ENCODE measurements at regions not wholly inside any gene's neighbourhood (a gene's known extent, or its start where the extent isn't known, plus 50 kb on each side); places are given as distances from the start of the nearest gene placed in this dataset.
"Not testable (repeated sequence)": the region's sequence is repeated elsewhere in the genome, so short reads cannot be mapped to it uniquely, and the experiment has no call there.

- no peak overlapping the region for H3K4me3 ChIP-seq (ENCODE audit: low read depth, low read length)
- TF ChIP-seq, protein P1, sequence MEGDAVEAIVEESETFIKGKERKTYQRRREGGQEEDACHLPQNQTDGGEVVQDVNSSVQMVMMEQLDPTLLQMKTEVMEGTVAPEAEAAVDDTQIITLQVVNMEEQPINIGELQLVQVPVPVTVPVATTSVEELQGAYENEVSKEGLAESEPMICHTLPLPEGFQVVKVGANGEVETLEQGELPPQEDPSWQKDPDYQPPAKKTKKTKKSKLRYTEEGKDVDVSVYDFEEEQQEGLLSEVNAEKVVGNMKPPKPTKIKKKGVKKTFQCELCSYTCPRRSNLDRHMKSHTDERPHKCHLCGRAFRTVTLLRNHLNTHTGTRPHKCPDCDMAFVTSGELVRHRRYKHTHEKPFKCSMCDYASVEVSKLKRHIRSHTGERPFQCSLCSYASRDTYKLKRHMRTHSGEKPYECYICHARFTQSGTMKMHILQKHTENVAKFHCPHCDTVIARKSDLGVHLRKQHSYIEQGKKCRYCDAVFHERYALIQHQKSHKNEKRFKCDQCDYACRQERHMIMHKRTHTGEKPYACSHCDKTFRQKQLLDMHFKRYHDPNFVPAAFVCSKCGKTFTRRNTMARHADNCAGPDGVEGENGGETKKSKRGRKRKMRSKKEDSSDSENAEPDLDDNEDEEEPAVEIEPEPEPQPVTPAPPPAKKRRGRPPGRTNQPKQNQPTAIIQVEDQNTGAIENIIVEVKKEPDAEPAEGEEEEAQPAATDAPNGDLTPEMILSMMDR (IDR thresholded peaks at IDR 0.05; ENCODE audit: borderline replicate concordance, insufficient read depth, low read depth, low read length) = no peak
Measured at GRCh38 chr9:2389404-2389803, 232.2 kb upstream of the VLDLR start.

- TF ChIP-seq, protein P1 (IDR thresholded peaks at IDR 0.05; ENCODE audit: borderline replicate concordance, insufficient read depth, low read depth, low read length) = no peak
Measured at GRCh38 chr9:2390028-2390427, 231.6 kb upstream of the VLDLR start.

DNA sequence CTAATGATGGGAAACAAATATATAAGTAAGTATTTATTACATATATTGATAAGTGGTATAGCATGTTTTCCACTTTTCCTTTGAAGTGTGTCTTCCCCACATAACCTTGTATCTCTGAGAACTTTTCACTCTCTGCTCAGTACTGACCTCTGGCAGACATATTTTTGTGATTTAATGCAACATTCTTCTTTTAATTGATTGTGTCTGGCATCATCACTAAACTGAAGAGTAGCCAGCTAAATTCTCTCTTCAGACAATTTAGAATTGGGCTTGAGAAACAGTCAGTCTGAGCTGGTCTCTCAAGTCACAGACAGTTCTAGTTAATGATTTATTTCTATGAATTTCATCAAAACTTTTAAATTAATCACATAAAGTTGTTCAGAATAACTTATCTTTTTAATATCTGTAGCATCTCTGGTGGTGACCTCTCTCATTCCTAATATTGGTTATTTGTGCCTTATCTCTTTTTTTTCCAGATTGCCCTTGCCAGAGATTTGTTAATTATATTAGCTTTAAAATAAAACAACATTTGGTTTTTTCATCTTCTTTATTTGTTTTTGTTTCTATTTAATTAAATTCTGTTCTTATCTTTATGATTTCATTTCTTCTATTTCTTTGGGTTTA is 230.0 kb upstream of the VLDLR start:
- H3K4me3 ChIP-seq (ENCODE audit: low read depth, low read length) = not testable (repeated sequence)

More at GRCh38 chr9:2390028-2390427, 231.6 kb upstream of the VLDLR start:
- no peak overlapping the region for H3K4me3 ChIP-seq (ENCODE audit: low read depth, low read length)

DNA sequence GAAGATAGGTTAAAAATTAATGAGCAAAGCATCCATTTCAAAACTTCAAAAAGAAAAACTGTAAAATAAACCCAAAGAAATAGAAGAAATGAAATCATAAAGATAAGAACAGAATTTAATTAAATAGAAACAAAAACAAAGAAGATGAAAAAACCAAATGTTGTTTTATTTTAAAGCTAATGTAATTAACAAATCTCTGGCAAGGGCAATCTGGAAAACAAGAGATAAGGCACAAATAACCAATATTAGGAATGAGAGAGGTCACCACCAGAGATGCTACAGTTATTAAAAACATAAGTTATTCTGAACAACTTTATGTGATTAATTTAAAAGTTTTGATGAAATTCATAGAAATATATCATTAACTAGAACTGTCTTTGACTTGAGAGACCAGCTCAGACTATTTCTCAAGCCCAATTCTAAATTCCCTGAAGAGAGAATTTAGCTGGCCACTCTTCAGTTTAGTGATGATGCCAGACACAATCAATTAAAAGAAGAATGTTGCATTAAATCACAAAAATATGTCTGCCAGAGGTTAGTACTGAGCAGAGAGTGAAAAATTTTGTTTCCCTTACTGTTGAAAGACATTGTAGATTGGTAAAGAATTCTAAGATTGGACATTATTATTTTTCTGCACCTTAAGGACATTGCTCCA is 227.4 kb upstream of the VLDLR start:
- not testable (repeated sequence) for H3K4me3 ChIP-seq (ENCODE audit: low read depth, low read length)

DNA sequence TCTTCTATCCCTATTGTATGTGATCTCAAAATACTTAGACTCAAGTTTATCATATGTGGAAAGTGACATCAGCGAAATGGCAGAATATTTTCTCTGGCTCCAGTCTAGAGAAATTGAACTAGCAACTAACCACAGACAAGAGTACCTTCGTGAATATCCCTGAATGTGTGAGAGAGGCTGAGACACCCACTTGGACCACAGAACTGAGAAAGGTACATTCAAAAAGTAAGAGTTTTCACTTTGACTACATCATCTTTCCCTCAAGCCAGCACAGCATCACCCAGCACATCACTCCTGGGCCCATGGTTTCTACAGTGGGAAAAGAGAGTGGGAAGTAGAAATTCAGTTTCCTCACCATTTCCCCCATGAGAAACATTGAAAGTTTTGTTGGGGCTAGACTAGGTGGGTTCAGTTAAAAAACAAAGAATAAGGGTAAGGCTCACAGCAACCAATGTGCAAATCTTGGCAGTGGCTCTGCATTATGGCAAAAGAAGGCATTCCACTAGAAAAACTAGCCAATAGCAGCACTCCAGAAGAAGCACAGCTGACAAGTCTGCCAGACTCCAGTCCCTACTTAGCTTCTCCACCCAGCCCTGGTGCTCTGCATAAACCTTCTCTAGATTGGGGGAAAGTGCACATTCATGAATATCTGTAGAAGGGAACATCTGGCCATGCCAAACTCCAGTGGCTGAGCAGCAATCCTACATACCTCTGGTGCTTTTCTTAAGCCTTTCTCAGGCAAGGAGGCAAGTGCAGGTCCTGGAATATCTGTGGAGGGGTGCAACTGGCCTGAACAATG is 225.6 kb upstream of the VLDLR start:
- TF ChIP-seq, protein P1 (IDR thresholded peaks at IDR 0.05; ENCODE audit: borderline replicate concordance, insufficient read depth, low read depth, low read length) = no peak

DNA sequence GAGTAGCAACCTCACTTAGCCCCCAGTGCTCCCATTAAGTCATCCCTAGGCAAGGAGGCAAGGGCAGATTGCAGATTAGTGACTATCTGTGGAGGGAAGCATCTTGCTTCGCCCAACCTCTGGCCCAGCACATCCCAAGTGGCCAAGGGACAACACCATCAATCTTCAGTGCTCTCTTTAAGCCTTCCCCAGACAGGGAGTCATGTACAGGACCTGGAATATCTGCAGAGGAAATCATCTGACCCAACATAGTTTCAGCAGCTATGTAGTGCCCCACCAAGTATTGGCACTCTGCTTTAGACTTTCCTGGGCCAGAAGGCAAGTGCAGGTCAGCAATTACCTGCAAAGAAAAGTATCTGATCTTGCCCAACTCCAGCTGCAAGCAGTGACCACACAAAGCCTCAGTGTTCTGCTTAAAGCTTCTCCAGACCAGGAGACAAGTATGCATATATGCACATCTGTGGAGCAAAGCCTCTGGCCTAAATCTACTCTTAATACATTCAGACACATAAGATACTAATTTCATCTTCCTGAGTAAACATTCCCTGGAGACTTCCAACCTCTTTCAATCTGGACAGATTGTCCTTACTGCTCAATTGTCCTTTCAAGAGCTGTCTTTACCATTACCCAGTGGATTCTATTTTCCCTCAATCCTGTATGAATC is 224.8 kb upstream of the VLDLR start:
- TF ChIP-seq, protein P1 (IDR thresholded peaks at IDR 0.05; ENCODE audit: borderline replicate concordance, insufficient read depth, low read depth, low read length) = no peak
- no peak overlapping the region for H3K4me3 ChIP-seq (ENCODE audit: low read depth, low read length)

More for the DNA sequence above, 225.6 kb upstream of the VLDLR start:
- H3K4me3 ChIP-seq (ENCODE audit: low read depth, low read length) = no peak overlapping the region

- H3K4me3 ChIP-seq (ENCODE audit: low read depth, low read length) = not testable (repeated sequence)
Measured at GRCh38 chr9:2397875-2398274, 223.7 kb upstream of the VLDLR start.

GRCh38 chr9:2401746-2402145 is 219.8 kb upstream of the VLDLR start:
- H3K4me3 ChIP-seq (ENCODE audit: low read depth, low read length) = not testable (repeated sequence)

- no peak overlapping the region for H3K4me3 ChIP-seq (ENCODE audit: low read depth, low read length)
- TF ChIP-seq, protein P1 (IDR thresholded peaks at IDR 0.05; ENCODE audit: borderline replicate concordance, insufficient read depth, low read depth, low read length) = no peak
Measured at GRCh38 chr9:2403701-2404100, 217.9 kb upstream of the VLDLR start.
